NCI-H82 (cell line): ENCODE measurements at regions not wholly inside any gene's neighbourhood (a gene's known extent, or its start where the extent isn't known, plus 50 kb on each side); places are given as distances from the start of the nearest gene placed in this dataset.
"Not testable (repeated sequence)": the region's sequence is repeated elsewhere in the genome, so short reads cannot be mapped to it uniquely, and the experiment has no call there.

ENCODE experiments used
- DNase-seq: peaks from one replicate; lab custom pipeline; 2025; lab: John Stamatoyannopoulos, UW

- DNase-seq: no peak
These were observed 130.9 kb downstream of the TES start for GRCh38 chr7:116340943-116341907.

- no peak for DNase-seq
These were observed 131.8 kb downstream of the TES start for GRCh38 chr7:116342125-116342524.

GRCh38 chr7:116347151-116347832, 137.0 kb downstream of the TES start:
- no peak for DNase-seq

GRCh38 chr7:116348346-116348745, 138.0 kb downstream of the TES start:
- DNase-seq: no peak

- DNase-seq: no peak
These were observed 141.6 kb downstream of the TES start for GRCh38 chr7:116351966-116352365.

- no peak for DNase-seq
These were observed 143.3 kb downstream of the TES start for GRCh38 chr7:116353647-116354046.

GRCh38 chr7:116354171-116354545, 143.8 kb downstream of the TES start:
- no peak for DNase-seq

- DNase-seq: no peak
These were observed 144.4 kb downstream of the TES start for GRCh38 chr7:116354546-116355423.

GRCh38 chr7:116355424-116355765, 144.1 kb upstream of the CAV2 start:
- no peak for DNase-seq

GRCh38 chr7:116356333-116356965, 143.1 kb upstream of the CAV2 start:
- DNase-seq: no peak

GRCh38 chr7:116356979-116357378, 142.6 kb upstream of the CAV2 start:
- no peak for DNase-seq

GRCh38 chr7:116357781-116358670, 141.5 kb upstream of the CAV2 start:
- no peak for DNase-seq

- DNase-seq: no peak
These were observed 137.8 kb upstream of the CAV2 start for GRCh38 chr7:116361767-116362166.

- DNase-seq: no peak
These were observed 135.7 kb upstream of the CAV2 start for GRCh38 chr7:116363637-116364432.

GRCh38 chr7:116364469-116364868, 135.1 kb upstream of the CAV2 start:
- no peak for DNase-seq

GRCh38 chr7:116365797-116366196, 133.7 kb upstream of the CAV2 start:
- DNase-seq: no peak

GRCh38 chr7:116367171-116367813, 132.2 kb upstream of the CAV2 start:
- no peak for DNase-seq

GRCh38 chr7:116368965-116369364, 130.6 kb upstream of the CAV2 start:
- no peak for DNase-seq

- not testable (repeated sequence) for DNase-seq
These were observed 128.0 kb upstream of the CAV2 start for GRCh38 chr7:116371536-116371935.
